NCI-H748 treated with DMSO at 0.1 percent for 48 hours (cell line): ENCODE measurements at regions not wholly inside any gene's neighbourhood (a gene's known extent, or its start where the extent isn't known, plus 50 kb on each side); places are given as distances from the start of the nearest gene placed in this dataset.
"Not testable (repeated sequence)": the region's sequence is repeated elsewhere in the genome, so short reads cannot be mapped to it uniquely, and the experiment has no call there.

ENCODE experiments used
- DNase-seq: peaks from one replicate; lab custom pipeline; 2025; lab: John Stamatoyannopoulos, UW

GRCh38 chr16:63925221-63925620, 1196.6 kb downstream of the CDH11 start:
- no peak for DNase-seq

DNA sequence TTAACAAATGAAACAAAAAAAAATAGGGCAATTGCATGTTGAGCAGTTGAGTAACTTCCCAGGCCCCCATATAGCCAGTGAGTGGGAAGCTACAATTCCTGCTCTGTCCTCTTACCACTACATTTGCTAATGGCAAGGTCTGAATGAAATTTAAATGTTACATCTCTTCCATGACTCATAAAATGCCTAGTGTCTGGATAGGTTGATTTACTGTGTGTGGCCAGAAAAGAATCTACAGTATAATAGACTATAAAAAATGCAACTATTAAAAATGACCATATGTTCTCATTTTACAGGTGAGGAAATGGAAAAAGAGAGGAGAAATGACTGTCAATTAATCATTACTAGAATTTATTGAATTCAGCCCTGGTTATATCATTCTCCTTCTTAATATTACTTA, 1199.3 kb downstream of the CDH11 start:
- no peak for DNase-seq

GRCh38 chr16:63921737-63922295, 1200.0 kb downstream of the CDH11 start:
- no peak for DNase-seq

GRCh38 chr16:63913290-63913689, 1208.6 kb downstream of the CDH11 start:
- DNase-seq: no peak

GRCh38 chr16:63907251-63907650, 1214.6 kb downstream of the CDH11 start:
- DNase-seq: no peak

- DNase-seq: no peak
These were observed 1216.9 kb downstream of the CDH11 start for GRCh38 chr16:63904930-63905329.

GRCh38 chr16:63904182-63904581, 1217.7 kb downstream of the CDH11 start:
- DNase-seq: no peak

- DNase-seq: no peak
These were observed 1225.3 kb downstream of the CDH11 start for GRCh38 chr16:63896383-63897109.

DNA sequence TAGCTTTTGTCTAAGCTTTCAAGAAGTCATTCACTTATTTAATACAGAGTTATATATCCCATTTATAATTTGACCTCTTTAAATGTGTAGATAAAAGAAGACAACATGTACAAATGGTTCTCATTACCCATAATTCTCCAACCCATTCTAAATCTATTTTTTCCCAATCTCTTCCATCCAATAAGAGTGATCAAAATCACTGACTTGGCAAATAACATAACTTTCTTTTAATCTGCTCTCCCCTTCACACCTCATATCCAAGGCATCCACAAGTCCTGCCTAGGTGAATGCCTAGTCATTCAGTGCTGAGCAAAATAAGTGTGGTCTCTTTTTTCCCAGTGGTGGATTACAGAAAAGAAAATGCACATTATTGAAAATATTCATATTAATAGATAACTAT, 1231.1 kb downstream of the CDH11 start:
- DNase-seq: no peak

- DNase-seq: no peak
These were observed 1231.8 kb downstream of the CDH11 start for GRCh38 chr16:63890081-63890480.

GRCh38 chr16:63883091-63883490, 1238.8 kb downstream of the CDH11 start:
- no peak for DNase-seq

GRCh38 chr16:63882576-63882975, 1239.3 kb downstream of the CDH11 start:
- DNase-seq: no peak

DNA sequence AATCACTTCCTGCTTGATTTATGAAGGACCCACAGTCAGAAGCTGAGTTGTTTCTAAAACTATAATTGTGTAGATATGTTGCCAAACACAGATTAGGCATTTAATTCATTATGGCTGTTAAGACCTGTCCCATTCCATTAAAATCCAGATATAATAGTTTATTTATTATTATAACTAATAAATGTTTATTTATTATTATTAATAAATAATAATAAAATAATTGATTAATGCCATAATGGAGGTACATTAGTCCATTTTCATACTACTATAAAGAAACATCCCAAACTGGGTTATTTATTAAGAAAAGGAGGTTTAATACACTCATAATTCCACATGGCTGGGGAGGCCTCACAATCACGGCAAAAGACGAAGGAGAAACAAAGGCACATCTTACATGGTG, 1240.9 kb downstream of the CDH11 start:
- DNase-seq: no peak

- DNase-seq: no peak
These were observed 1244.5 kb downstream of the CDH11 start for GRCh38 chr16:63877401-63877800.

GRCh38 chr16:63876103-63876502, 1245.8 kb downstream of the CDH11 start:
- DNase-seq: no peak

DNA sequence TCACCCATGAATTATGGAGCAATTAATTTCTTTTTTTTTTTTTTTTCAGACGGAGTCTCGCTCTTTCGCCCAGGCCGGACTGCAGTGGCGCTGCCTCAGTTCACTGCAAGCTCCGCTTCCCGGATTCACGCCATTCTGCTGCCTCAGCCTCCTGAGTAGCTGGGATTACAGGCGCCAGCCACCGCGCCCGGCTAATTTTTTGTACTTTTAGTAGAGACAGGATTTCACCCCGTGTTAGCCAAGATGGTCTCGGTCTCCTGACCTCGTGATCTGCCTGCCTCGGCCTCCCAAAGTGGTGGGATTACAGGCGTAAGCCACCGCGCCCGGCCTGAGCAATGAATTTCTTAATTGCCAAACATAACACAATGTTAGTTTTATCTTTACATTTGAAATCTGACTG, 1261.2 kb downstream of the CDH11 start:
- not testable (repeated sequence) for DNase-seq

DNA sequence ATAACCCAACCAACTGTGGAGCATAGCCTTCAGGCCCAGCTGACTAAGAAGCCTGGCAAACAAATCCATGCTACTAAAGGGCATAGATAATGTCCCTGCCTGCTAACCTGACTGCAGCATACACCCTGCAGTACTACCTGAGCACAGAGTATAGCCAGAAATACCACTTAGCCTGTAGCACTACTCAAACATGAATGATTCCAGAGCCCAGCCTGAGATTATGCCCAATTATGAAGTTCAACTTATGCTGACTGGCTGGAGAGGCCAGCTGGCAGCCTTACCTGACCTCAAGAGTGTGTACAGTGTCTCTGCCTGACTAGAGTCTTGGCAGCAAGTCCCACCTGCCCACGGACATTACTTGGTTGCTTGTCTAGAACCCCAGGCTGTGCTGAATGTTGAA, 1265.3 kb downstream of the CDH11 start:
- no peak for DNase-seq

DNA sequence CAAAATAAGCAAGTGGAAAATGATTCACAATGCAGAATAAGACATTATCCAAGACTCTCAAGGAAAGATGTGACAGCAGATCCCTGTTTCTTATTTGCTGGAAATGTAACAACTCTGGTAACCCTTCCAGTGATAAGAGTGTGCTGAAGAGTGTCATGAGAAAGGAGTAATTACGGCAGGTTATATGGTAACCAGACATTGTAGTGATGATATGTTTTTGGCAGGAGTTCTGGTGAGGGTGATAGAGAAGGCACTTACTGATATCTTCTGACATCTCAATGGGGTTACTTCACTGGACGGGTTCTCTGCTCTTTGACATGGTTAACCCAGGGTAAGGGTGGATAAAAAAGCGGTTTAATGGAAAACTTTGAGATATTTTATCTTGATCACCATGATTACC, 1270.9 kb downstream of the CDH11 start:
- DNase-seq: no peak

DNA sequence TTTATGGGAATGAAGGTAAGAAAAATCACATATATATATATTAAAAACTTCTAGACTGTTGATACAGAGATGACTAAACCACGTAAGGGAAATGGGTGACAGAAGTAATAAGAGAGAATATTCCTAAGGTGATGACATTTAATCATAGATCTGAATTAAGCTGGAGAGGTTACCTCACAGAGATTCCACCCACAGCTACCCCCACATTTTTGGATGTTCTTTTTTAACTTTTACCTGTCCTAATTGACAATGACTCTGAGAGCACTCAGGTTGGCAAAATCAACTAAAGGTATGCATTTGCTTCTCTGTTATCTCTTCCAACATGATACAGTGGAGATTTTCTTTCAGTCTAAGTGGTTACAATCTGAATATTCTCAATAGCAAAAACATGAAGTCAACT, 1280.6 kb downstream of the CDH11 start:
- no peak for DNase-seq

DNA sequence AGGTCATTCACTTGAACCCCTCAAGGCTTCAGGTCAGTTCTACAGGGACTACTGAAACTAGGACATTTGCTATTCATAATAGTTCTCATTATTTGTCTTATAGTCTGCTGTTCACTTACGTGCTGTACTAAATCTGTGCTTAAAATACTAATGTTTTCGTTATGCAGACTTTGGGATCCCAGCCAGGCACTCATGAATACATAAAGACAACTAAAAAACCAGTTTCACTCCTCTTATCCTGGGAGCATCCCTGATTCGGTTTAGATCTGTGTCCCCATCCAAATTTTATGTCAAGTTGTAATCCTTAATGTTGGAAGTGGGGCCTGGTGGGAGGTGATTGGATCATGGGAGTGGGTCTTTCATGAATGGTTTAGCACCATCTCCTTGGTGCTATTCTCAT, 1291.8 kb downstream of the CDH11 start:
- no peak for DNase-seq

DNA sequence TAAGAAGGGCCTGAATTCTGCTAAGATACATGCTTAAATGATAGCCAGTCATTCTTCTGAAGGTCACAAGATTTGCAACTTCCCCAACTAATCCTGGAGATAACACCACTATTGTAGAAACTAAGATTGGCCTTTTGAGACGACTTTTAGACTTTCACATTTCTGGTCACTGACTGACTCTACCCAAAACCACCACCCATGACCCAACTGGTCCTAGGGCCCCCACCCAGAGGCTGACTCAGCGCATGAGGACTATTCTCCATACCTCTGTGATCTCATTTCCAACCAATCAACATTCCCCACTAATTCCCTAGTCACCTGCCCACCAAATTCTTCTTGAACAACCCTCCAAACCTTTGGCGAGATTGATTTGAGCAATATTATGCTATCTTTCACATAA, 1299.0 kb downstream of the CDH11 start:
- DNase-seq: no peak

DNA sequence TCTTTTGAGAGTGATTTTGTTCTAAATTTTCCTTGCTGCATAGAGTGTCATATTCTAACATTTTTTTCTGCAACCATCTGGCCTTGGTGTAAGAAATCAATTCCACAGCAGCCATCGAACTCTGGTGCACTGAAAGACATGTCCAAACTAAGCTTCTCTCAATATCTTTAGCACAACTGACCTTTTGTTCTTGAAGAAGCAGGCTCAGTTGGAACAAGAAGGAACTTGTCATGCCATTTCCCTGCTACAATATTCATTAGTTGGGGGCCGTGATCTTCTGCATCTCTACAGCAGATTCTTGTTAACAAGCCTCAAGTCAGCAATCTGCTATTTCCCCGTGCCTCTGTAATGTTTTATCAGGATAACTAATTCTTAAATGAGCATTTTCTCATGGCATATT, 1305.6 kb downstream of the CDH11 start:
- DNase-seq: no peak

DNA sequence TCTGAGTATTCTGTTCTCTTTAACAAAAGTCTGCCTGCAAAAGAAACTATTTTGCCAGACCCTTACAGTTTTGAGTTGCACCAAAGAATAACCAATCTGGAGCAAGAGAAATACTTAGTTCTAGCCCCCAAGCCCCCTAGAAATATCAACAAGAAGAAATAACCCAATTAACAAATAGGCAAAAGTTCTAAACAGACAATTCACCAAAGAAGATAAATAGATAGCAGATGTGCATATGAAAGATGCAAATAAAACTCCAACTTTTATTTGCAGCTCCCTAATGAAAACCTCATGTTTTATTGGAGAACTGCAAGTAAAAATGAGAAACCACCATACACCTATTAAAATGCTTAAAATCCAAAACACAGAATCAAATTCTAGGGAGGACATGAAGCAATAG, 1308.0 kb downstream of the CDH11 start:
- DNase-seq: no peak

GRCh38 chr16:63808730-63809129, 1313.1 kb downstream of the CDH11 start:
- no peak for DNase-seq
